B cell (primary cell): ENCODE measurements at regions not wholly inside any gene's neighbourhood (a gene's known extent, or its start where the extent isn't known, plus 50 kb on each side); places are given as distances from the start of the nearest gene placed in this dataset.

Source experiments
- ATAC-seq: fragments of 200-7000 bp; cut with Tn5 transposase; one replicate; pipeline ENCODE4 v1.10.0; 2021; ENCODE audit warnings: low read depth, mild to moderate bottlenecking, moderate number of reproducible peaks, moderate library complexity
- CTCF ChIA-PET: fragments of 350-600 bp; sonication (Branson Sonifier 250); formaldehyde crosslinking; loops from one replicate; lab custom pipeline; 2021; ENCODE audit warnings: antibody characterized with exemption, inconsistent platforms; lab: Charles Lee
- POLR2A ChIA-PET: fragments of 350-600 bp; sonication (Branson Sonifier 250); formaldehyde crosslinking; loops from one replicate; lab custom pipeline; 2021; ENCODE audit warnings: antibody characterized with exemption; lab: Charles Lee
- DNase-seq: peaks from one replicate; pipeline ENCODE4 v3.0.0; 2013
- H2AFZ ChIP-seq: 2 replicates; pipeline ENCODE4 v1.6.1; 2012; ENCODE audit warnings: mild to moderate bottlenecking, low read depth, low read length; ENCODE audit not compliant: insufficient read depth, poor library complexity, severe bottlenecking
- H3K27ac ChIP-seq, 2 donors: 1 replicate in 1 of 2; 2 replicates in 1 of 2; pipeline ENCODE4 v1.5.1; 2012 to 2013; ENCODE audit warnings: low read length in 2 of 2, mild to moderate bottlenecking in 2 of 2, moderate library complexity in 1 of 2
- H3K27me3 ChIP-seq, 4 experiments: fragments of 200-600 bp in 1 of 4; sonication (generic) in 1 of 4; replicated peaks in 1 of 4; 1 replicate in 2 of 4; 2 replicates in 2 of 4; pipeline versions ENCODE4 v1.6.1 to v1.7.0; 2013 to 2016; ENCODE audit warnings: low read length in 3 of 4, mild to moderate bottlenecking in 2 of 4, mixed read lengths in 1 of 4, moderate library complexity in 1 of 4; ENCODE audit not compliant: insufficient read depth in 4 of 4, control insufficient read depth in 3 of 4; ENCODE audit errors: control extremely low read depth in 1 of 4
- H3K36me3 ChIP-seq, 2 experiments: replicated peaks in 1 of 2; 1 replicate in 1 of 2; 2 replicates in 1 of 2; pipeline versions ENCODE4 v1.6.1 to v1.7.1; 2013; ENCODE audit warnings: low read length in 1 of 2; ENCODE audit not compliant: insufficient read depth in 2 of 2, control insufficient read depth in 1 of 2; ENCODE audit errors: control extremely low read depth in 1 of 2, extremely low read depth in 1 of 2
- H3K4me1 ChIP-seq, 2 donors: fragments of 200-600 bp in 1 of 2; sonication (generic) in 1 of 2; 1 replicate in 1 of 2; 2 replicates in 1 of 2; pipeline versions ENCODE4 v1.5.1 to v1.6.1; 2013 to 2017; ENCODE audit warnings: low read length in 2 of 2; ENCODE audit not compliant: control insufficient read depth in 2 of 2, insufficient read depth in 2 of 2
- H3K4me2 ChIP-seq: replicated peaks from 2 replicates; pipeline ENCODE3; 2012; ENCODE audit warnings: mild to moderate bottlenecking, low read depth, low read length; ENCODE audit not compliant: poor library complexity, severe bottlenecking
- H3K4me3 ChIP-seq, 5 experiments: fragments of 200-600 bp in 1 of 5; sonication (generic) in 1 of 5; 1 replicate in 3 of 5; 2 replicates in 2 of 5; pipeline versions ENCODE4 v1.5.1 to v1.7.0; 2011 to 2016; ENCODE audit warnings: low read length in 4 of 5, mild to moderate bottlenecking in 4 of 5, low read depth in 2 of 5, control low read depth in 1 of 5, moderate library complexity in 1 of 5; ENCODE audit not compliant: insufficient read depth in 1 of 5; ENCODE audit errors: control extremely low read depth in 1 of 5, extremely low read depth in 1 of 5
- H3K79me2 ChIP-seq: fragments of 200-600 bp; sonication (generic); one replicate; pipeline ENCODE4 v1.6.0; 2016; ENCODE audit warnings: low read length; ENCODE audit not compliant: control insufficient read depth, insufficient read depth
- H3K9ac ChIP-seq: fragments of 200-600 bp; sonication (generic); 2 replicates; pipeline ENCODE4 v1.6.1; 2017; ENCODE audit warnings: mild to moderate bottlenecking, low read length, moderate library complexity
- H3K9me3 ChIP-seq, 3 donors: one replicate each; pipeline versions ENCODE4 v1.6.1 to v1.7.1; 2013; ENCODE audit warnings: low read length in 2 of 3; ENCODE audit not compliant: control insufficient read depth in 2 of 3, insufficient read depth in 1 of 3; ENCODE audit errors: control extremely low read depth in 1 of 3
- H4K20me1 ChIP-seq: 2 replicates; pipeline ENCODE4 v1.6.0; 2012; ENCODE audit warnings: mild to moderate bottlenecking, low read length; ENCODE audit not compliant: insufficient read depth, control insufficient read depth, poor library complexity, severe bottlenecking
- H3K27ac Mint-ChIP-seq: one replicate; pipeline ENCODE4 v1.8.0; 2021; ENCODE audit warnings: mixed read lengths
- H3K27me3 Mint-ChIP-seq: one replicate; pipeline ENCODE4 v1.8.0; 2021; ENCODE audit warnings: mixed read lengths
- H3K4me1 Mint-ChIP-seq: one replicate; pipeline ENCODE4 v1.8.0; 2021; ENCODE audit warnings: mixed read lengths
- H3K4me3 Mint-ChIP-seq: one replicate; pipeline ENCODE4 v1.8.0; 2021; ENCODE audit warnings: mixed read lengths
- H3K9me3 Mint-ChIP-seq: one replicate; pipeline ENCODE4 v1.8.0; 2022; ENCODE audit warnings: mixed read lengths; ENCODE audit not compliant: insufficient read depth
- EZH2 ChIP-seq: IDR thresholded peaks from 2 replicates; pipeline ENCODE4 v1.6.1; 2012; ENCODE audit warnings: borderline replicate concordance, low read depth, mild to moderate bottlenecking, moderate library complexity, low read length; ENCODE audit not compliant: insufficient read depth, poor library complexity, severe bottlenecking
- WGBS: methylation state at CpG from one replicate; pipeline ENCODE4 v1.1.5; 2013; ENCODE audit warnings: missing lambda C conversion rate; ENCODE audit not compliant: insufficient coverage; 5-methylcytosine and 5-hydroxymethylcytosine counted together
- intact Hi-C: fragments of 100-400 bp; cut with micrococcal nuclease; formaldehyde crosslinking; loops from one replicate; pipeline ENCODE4 v1.10.0; 2022
- TF ChIP-seq, protein P1 (sequence below): fragments of 200-600 bp; IDR thresholded peaks from one replicate; pipeline ENCODE4 v1.8.0; 2022; ENCODE audit warnings: antibody characterized with exemption, mild to moderate bottlenecking

DNA sequence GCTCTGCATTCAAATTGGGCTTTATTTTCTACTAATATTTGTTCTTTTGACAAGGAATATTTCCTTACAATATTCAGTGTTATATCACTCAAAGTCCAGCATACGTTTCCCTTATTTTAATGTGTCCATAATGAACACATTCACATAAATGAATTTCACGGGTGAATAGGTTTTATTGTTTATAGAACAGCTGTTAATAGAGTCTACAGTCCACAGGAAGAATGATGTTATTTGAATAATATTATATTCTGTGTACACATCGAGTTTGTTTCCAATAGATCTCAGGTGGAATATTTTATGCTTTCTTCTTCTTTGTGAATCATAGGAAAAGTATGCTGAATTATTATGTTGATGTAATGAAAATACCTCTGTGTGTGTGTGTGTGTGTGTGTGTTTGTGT is 582.4 kb downstream of the CDH26 start:
- Mint-ChIP-seq H3K27me3 (no peaks in the 10 kb centered on the region), H3K27ac (no peak overlapping the region), H3K9me3 (peaks cover 5% of the 10 kb centered on the region), H3K4me1 (no peaks in the 10 kb centered on the region), H3K4me3 (no peak overlapping the region)
- Histone ChIP-seq H3K9ac (no peak overlapping the region), H3K9me3 (peaks cover 0 to 10% (median 0%) of the 10 kb centered on the region in 3 donors), H3K4me2 (no peak overlapping the region), H3K79me2 (no peaks in the 10 kb centered on the region), H2AFZ (no peak overlapping the region), H3K27ac (no peak overlapping the region), H3K4me3 (no peak overlapping the region), H3K36me3 (no peaks in the 10 kb centered on the region), H3K27me3 (no peaks in the 10 kb centered on the region), H4K20me1 (no peaks in the 10 kb centered on the region), H3K4me1 (no peaks in the 10 kb centered on the region)
- no peak for TF ChIP-seq EZH2
- TF ChIP-seq, protein P1, sequence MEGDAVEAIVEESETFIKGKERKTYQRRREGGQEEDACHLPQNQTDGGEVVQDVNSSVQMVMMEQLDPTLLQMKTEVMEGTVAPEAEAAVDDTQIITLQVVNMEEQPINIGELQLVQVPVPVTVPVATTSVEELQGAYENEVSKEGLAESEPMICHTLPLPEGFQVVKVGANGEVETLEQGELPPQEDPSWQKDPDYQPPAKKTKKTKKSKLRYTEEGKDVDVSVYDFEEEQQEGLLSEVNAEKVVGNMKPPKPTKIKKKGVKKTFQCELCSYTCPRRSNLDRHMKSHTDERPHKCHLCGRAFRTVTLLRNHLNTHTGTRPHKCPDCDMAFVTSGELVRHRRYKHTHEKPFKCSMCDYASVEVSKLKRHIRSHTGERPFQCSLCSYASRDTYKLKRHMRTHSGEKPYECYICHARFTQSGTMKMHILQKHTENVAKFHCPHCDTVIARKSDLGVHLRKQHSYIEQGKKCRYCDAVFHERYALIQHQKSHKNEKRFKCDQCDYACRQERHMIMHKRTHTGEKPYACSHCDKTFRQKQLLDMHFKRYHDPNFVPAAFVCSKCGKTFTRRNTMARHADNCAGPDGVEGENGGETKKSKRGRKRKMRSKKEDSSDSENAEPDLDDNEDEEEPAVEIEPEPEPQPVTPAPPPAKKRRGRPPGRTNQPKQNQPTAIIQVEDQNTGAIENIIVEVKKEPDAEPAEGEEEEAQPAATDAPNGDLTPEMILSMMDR = no peak
- ChIA-PET CTCF (no interaction called here), POLR2A (no interaction called here)
- no peak for ATAC-seq
- no CpG with 5 or more reads among the region's 3 CpGs for WGBS
- DNase-seq = no peak
- intact Hi-C loops = no loop called here

DNA sequence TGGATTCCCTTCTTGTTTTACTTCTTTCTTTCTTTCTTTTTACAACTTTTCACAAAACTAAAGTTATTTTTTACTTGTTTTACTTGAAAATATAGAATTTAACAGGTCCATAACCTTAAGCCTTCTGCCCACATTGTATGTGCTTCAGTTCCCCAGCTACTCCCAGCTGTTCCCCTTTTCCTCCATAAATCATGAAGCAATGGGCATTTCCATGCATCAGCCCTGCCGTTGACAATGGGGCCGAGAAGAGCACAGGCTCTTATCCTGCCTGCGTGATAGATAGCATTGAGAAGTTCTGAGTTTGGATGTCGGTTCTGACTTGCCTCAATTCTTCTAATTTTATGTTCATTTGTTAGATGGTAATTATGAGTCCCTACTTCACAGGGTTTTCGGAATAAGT is 583.8 kb downstream of the CDH26 start:
- Histone ChIP-seq H2AFZ (no peak overlapping the region), H3K27me3 (no peaks in the 10 kb centered on the region), H3K9ac (no peak overlapping the region), H3K79me2 (no peaks in the 10 kb centered on the region), H3K4me3 (no peak overlapping the region), H4K20me1 (no peaks in the 10 kb centered on the region), H3K9me3 (peaks cover 0 to 8% (median 0%) of the 10 kb centered on the region in 3 donors), H3K4me2 (no peak overlapping the region), H3K4me1 (no peaks in the 10 kb centered on the region), H3K27ac (no peak overlapping the region), H3K36me3 (no peaks in the 10 kb centered on the region)
- CTCF ChIA-PET = no interaction called here
- Mint-ChIP-seq H3K27me3 (no peaks in the 10 kb centered on the region), H3K4me1 (no peaks in the 10 kb centered on the region), H3K27ac (no peak overlapping the region), H3K4me3 (no peak overlapping the region), H3K9me3 (peaks cover 5% of the 10 kb centered on the region)
- DNase-seq = no peak
- POLR2A ChIA-PET = no interaction called here
- ATAC-seq = no peak
- TF ChIP-seq EZH2 = no peak
- TF ChIP-seq, protein P1 = no peak
- no CpG with 5 or more reads among the region's 5 CpGs for WGBS
- intact Hi-C loops = no loop called here
